ENCODE measurements at regions not wholly inside any gene's neighbourhood (a gene's known extent, or its start where the extent isn't known, plus 50 kb on each side); places are given as distances from the start of the nearest gene placed in this dataset.

- Mint-ChIP-seq H3K4me1 (no peaks in the 10 kb centered on the region), H3K9me3 (peaks cover 3% of the 10 kb centered on the region), H3K27ac (no peak overlapping the region), H3K36me3 (ENCODE audit: low read depth) (no peaks in the 10 kb centered on the region), H3K4me3 (no peak overlapping the region), H3K27me3 (peaks cover 5% of the 10 kb centered on the region)
- ATAC-seq (replicated peaks), result no peak
Measured at GRCh38 chr10:90557385-90557784, 300.5 kb downstream of the HTR7 start.

- no peak overlapping the region for H3K4me3 Mint-ChIP-seq
- no peak overlapping the region for H3K27ac Mint-ChIP-seq
- no peaks in the 10 kb centered on the region for H3K4me1 Mint-ChIP-seq
- H3K27me3 Mint-ChIP-seq, result no peaks in the 10 kb centered on the region
- ATAC-seq (replicated peaks), result no peak
- H3K36me3 Mint-ChIP-seq (ENCODE audit: low read depth), result no peaks in the 10 kb centered on the region
- H3K9me3 Mint-ChIP-seq, result peaks cover 3% of the 10 kb centered on the region
Measured at GRCh38 chr10:90560331-90560730, 297.5 kb downstream of the HTR7 start.

- H3K36me3 Mint-ChIP-seq (ENCODE audit: low read depth), result no peaks in the 10 kb centered on the region
- H3K4me3 Mint-ChIP-seq, result no peak overlapping the region
- no peak overlapping the region for H3K27ac Mint-ChIP-seq
- no peaks in the 10 kb centered on the region for H3K4me1 Mint-ChIP-seq
- no peaks in the 10 kb centered on the region for H3K27me3 Mint-ChIP-seq
- peaks cover 3% of the 10 kb centered on the region for H3K9me3 Mint-ChIP-seq
- no peak for ATAC-seq (replicated peaks)
Measured at GRCh38 chr10:90561666-90562065, 296.2 kb downstream of the HTR7 start.

GRCh38 chr10:90571481-90572258 lies 286.2 kb downstream of the HTR7 start:
- H3K9me3 Mint-ChIP-seq, result no peaks in the 10 kb centered on the region
- no peak overlapping the region for H3K27ac Mint-ChIP-seq
- no peaks in the 10 kb centered on the region for H3K4me1 Mint-ChIP-seq
- H3K4me3 Mint-ChIP-seq, result no peak overlapping the region
- no peaks in the 10 kb centered on the region for H3K36me3 Mint-ChIP-seq (ENCODE audit: low read depth)
- H3K27me3 Mint-ChIP-seq, result peaks cover 2% of the 10 kb centered on the region
- ATAC-seq (replicated peaks), result no peak

- Mint-ChIP-seq H3K4me1 (no peaks in the 10 kb centered on the region), H3K27me3 (peaks cover 12% of the 10 kb centered on the region), H3K9me3 (no peaks in the 10 kb centered on the region), H3K36me3 (ENCODE audit: low read depth) (no peaks in the 10 kb centered on the region), H3K27ac (no peak overlapping the region), H3K4me3 (no peak overlapping the region)
- no peak for ATAC-seq (replicated peaks)
Measured at GRCh38 chr10:90575125-90575524, 282.7 kb downstream of the HTR7 start.

GRCh38 chr10:90577569-90577968 lies 280.3 kb downstream of the HTR7 start:
- Mint-ChIP-seq H3K4me1 (no peaks in the 10 kb centered on the region), H3K36me3 (ENCODE audit: low read depth) (no peaks in the 10 kb centered on the region), H3K27ac (no peak overlapping the region), H3K4me3 (no peak overlapping the region), H3K27me3 (peaks cover 17% of the 10 kb centered on the region), H3K9me3 (no peaks in the 10 kb centered on the region)
- no peak for ATAC-seq (replicated peaks)

- Mint-ChIP-seq H3K4me1 (no peaks in the 10 kb centered on the region), H3K27me3 (peaks cover 19% of the 10 kb centered on the region), H3K36me3 (ENCODE audit: low read depth) (no peaks in the 10 kb centered on the region), H3K4me3 (no peak overlapping the region), H3K27ac (no peak overlapping the region), H3K9me3 (no peaks in the 10 kb centered on the region)
- no peak for ATAC-seq (replicated peaks)
Measured at GRCh38 chr10:90579602-90580242, 278.1 kb downstream of the HTR7 start.

GRCh38 chr10:90583416-90583815 lies 274.4 kb downstream of the HTR7 start:
- H3K9me3 Mint-ChIP-seq, result no peaks in the 10 kb centered on the region
- ATAC-seq (replicated peaks), result no peak
- no peaks in the 10 kb centered on the region for H3K36me3 Mint-ChIP-seq (ENCODE audit: low read depth)
- H3K4me3 Mint-ChIP-seq, result no peak overlapping the region
- H3K27me3 Mint-ChIP-seq, result peaks cover 19% of the 10 kb centered on the region
- H3K27ac Mint-ChIP-seq, result no peak overlapping the region
- no peaks in the 10 kb centered on the region for H3K4me1 Mint-ChIP-seq

- no peak overlapping the region for H3K4me3 Mint-ChIP-seq
- no peak overlapping the region for H3K27ac Mint-ChIP-seq
- H3K4me1 Mint-ChIP-seq, result no peaks in the 10 kb centered on the region
- peaks cover 5% of the 10 kb centered on the region for H3K27me3 Mint-ChIP-seq
- no peaks in the 10 kb centered on the region for H3K9me3 Mint-ChIP-seq
- no peaks in the 10 kb centered on the region for H3K36me3 Mint-ChIP-seq (ENCODE audit: low read depth)
- no peak for ATAC-seq (replicated peaks)
Measured at GRCh38 chr10:90587081-90587491, 270.8 kb downstream of the HTR7 start.

- Mint-ChIP-seq H3K4me1 (no peaks in the 10 kb centered on the region), H3K36me3 (ENCODE audit: low read depth) (no peaks in the 10 kb centered on the region), H3K9me3 (no peaks in the 10 kb centered on the region), H3K4me3 (no peak overlapping the region), H3K27me3 (peaks cover 5% of the 10 kb centered on the region), H3K27ac (no peak overlapping the region)
- ATAC-seq (replicated peaks), result no peak
Measured at GRCh38 chr10:90587561-90587960, 270.3 kb downstream of the HTR7 start.

GRCh38 chr10:90588222-90588621 lies 269.6 kb downstream of the HTR7 start:
- peaks cover 1% of the 10 kb centered on the region for H3K27me3 Mint-ChIP-seq
- no peaks in the 10 kb centered on the region for H3K9me3 Mint-ChIP-seq
- H3K27ac Mint-ChIP-seq, result no peak overlapping the region
- no peak overlapping the region for H3K4me3 Mint-ChIP-seq
- no peaks in the 10 kb centered on the region for H3K4me1 Mint-ChIP-seq
- ATAC-seq (replicated peaks), result no peak
- H3K36me3 Mint-ChIP-seq (ENCODE audit: low read depth), result no peaks in the 10 kb centered on the region

GRCh38 chr10:90589825-90590224 lies 268.0 kb downstream of the HTR7 start:
- Mint-ChIP-seq H3K27me3 (peaks cover 3% of the 10 kb centered on the region), H3K4me3 (no peak overlapping the region), H3K9me3 (no peaks in the 10 kb centered on the region), H3K36me3 (ENCODE audit: low read depth) (no peaks in the 10 kb centered on the region), H3K27ac (no peak overlapping the region), H3K4me1 (no peaks in the 10 kb centered on the region)
- ATAC-seq (replicated peaks), result no peak

GRCh38 chr10:90591629-90592028 lies 266.2 kb downstream of the HTR7 start:
- Mint-ChIP-seq H3K4me3 (no peak overlapping the region), H3K9me3 (no peaks in the 10 kb centered on the region), H3K27me3 (peaks cover 10% of the 10 kb centered on the region), H3K27ac (no peak overlapping the region), H3K4me1 (no peaks in the 10 kb centered on the region), H3K36me3 (ENCODE audit: low read depth) (no peaks in the 10 kb centered on the region)
- no peak for ATAC-seq (replicated peaks)

- Mint-ChIP-seq H3K4me1 (no peaks in the 10 kb centered on the region), H3K9me3 (no peaks in the 10 kb centered on the region), H3K27ac (no peak overlapping the region), H3K36me3 (ENCODE audit: low read depth) (no peaks in the 10 kb centered on the region), H3K27me3 (peaks cover 10% of the 10 kb centered on the region), H3K4me3 (no peak overlapping the region)
- ATAC-seq (replicated peaks), result no peak
Measured at GRCh38 chr10:90592638-90593302, 265.1 kb downstream of the HTR7 start.

- H3K36me3 Mint-ChIP-seq (ENCODE audit: low read depth), result no peaks in the 10 kb centered on the region
- no peaks in the 10 kb centered on the region for H3K4me1 Mint-ChIP-seq
- H3K4me3 Mint-ChIP-seq, result no peak overlapping the region
- no peaks in the 10 kb centered on the region for H3K9me3 Mint-ChIP-seq
- no peak for ATAC-seq (replicated peaks)
- H3K27ac Mint-ChIP-seq, result no peak overlapping the region
- peaks cover 10% of the 10 kb centered on the region for H3K27me3 Mint-ChIP-seq
Measured at GRCh38 chr10:90598513-90598912, 259.3 kb downstream of the HTR7 start.

Data from activated T-helper 17 cell treated with anti-CD3 and anti-CD28 coated beads, Interleukin-2, amount 50 U/mL, for 72 hours (primary cell).